ENCODE measurements at regions not wholly inside any gene's neighbourhood (a gene's known extent, or its start where the extent isn't known, plus 50 kb on each side); places are given as distances from the start of the nearest gene placed in this dataset.
"Not testable (repeated sequence)": the region's sequence is repeated elsewhere in the genome, so short reads cannot be mapped to it uniquely, and the experiment has no call there.

DNA sequence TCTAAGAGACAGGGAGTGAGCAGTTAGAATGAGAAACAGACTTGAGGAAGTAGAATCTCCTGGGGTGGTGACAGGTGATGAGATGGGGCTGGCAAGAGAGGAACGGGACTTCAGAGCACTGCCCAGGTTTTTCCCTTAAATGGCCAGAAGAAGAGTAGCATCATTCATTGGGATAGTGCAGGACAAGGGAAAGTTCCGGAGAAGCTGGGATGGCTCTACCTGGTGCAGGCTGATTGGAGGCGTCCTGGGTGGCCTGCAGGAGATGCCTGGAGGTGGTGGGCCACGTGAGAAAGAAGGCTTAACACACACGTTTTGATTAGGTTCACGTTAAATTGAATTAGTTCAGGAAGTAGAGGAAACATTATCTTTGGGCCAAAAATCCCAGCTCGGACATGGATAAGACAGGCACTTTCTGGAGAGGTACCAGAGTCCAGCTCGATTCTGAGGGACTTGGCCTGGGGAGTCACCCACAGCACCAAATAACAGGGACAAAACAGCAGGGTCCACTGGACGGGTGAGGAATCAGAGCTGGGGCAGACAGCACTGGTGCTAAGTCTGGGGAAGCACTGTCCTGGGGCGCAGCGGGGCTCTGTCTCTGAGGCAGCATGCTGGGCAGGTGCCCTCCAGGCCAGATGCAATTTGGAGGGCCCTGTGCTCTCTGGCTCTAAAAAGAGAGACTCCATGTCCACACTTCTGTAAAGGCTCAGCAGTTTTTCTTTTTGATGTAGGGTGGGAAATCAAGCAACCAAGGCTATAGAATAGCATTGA, 512.3 kb upstream of the RAB6C start:
- no peak for DNase-seq

DNA sequence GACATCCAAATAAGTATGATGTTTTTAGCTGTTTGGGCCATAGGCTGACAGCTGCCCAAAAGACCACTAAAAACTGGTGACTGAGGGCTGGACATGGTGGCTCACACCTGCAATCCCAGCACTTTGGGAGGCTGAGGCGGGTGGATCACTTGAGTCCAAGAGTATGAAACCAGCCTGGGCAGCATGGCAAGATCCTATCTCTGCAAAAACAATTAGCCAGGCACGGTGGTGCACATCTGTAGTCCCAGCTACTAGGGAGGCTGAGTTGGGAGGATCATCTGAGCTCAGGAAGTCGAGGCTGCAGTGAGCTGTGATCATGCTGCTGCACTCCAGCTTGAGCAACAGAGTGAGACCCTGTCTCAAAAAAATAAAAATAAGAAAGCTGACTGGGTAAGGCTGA, 511.5 kb upstream of the RAB6C start:
- no peak for DNase-seq

DNA sequence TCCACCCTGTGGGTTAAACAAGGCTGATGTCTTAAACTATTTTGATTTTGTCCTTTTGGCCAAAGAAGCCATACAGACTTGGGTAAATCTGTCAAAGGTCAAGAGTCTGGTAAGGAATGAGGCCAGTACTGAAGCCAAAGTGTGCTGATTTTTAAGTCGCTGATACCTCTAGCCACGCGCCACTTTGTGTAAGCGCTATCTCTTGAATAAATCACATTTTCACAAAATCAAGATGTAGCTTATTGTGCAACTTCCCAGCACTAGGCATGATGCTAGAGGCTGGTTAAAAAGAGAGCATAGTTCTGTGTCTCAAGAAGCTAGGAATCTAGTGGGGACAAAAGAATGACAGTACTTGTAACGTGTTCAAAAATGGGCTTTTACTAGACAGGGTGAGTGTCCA, 510.6 kb upstream of the RAB6C start:
- DNase-seq, result no peak

DNA sequence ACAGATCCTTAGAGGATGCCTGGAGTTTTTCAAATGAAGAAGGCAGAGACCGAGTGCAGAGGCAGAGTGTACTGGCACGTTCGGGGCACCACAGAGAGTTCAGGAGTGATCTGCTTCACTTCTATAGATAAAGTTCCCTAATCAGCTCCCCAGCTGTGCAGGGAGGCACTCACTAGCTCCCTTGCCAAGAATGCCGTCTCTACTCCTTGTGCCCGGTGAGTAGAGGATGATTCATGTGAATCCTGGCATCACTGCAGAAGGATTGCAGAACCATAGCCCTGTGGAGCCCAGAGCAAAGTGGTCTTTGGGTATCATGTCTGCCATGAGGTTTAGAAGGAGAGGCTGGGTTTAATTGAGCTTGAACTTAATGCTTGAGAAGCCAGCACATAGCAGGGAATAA, 510.1 kb upstream of the RAB6C start:
- DNase-seq, result no peak

DNA sequence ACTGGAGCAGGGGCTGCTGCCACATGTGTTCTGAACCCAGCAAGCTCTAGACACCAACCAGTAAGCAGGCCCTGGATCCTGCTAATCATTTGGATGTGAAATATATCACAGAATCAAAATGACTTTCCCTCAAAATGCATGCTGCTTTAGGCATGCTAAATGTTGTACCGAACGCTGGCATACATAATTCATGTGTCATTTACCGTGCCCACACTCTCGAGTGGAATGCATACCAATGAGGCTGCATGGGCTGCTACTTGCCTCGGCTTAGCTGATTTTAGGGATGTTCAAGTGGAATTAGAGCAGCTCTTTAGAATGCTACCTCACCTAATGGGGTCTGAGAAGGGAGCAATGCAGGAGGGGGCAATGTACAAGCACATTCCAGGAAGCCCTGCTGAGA, 509.6 kb upstream of the RAB6C start:
- DNase-seq, result no peak

DNA sequence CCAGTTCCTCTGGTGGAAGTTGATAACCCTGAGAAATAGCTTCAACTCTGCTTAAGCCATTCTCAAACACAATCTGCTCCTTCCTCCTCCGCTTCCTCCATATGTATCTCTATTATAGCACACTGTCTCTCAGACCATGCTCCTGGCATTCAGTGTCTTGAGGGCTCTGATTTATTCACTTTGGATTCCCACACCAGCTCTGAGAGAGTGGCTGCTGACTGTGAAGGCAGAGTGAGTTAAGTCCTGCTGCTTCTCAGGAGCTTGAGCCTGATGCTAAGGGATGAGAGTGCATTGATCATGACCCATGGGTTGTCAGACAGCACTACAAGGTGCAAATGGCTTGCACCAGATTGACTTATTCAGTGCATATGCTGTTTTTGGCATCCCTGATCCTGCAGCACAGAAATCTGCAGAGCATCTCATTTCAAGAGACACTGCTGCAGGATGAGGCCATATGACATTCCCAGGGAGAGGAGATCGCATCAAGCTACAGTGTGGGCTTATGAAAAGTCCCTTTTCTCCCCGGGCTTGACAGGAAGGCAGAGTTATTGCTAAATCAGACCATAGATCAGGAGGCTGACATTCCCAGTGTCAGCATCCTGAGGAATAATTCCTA, 500.5 kb upstream of the RAB6C start:
- DNase-seq, result no peak

DNA sequence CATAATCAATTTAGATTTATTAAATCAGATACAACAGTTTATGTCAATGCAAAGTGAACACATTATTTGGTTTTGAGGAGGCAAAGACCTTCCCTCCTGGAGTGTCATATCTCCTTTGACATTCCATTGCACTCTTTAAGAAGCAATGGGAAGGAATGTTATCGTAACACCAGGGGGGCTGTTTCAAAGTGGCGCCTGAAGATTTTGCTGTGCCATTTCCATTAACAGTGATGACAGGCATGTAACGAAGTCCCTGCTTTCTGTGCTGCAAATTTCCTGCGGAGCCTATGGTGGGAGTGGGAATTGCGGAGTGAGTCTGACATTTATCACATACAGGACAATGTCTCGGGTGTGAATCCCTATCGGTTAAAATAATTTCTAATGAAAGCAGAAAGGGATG, 499.6 kb upstream of the RAB6C start:
- no peak for DNase-seq

DNA sequence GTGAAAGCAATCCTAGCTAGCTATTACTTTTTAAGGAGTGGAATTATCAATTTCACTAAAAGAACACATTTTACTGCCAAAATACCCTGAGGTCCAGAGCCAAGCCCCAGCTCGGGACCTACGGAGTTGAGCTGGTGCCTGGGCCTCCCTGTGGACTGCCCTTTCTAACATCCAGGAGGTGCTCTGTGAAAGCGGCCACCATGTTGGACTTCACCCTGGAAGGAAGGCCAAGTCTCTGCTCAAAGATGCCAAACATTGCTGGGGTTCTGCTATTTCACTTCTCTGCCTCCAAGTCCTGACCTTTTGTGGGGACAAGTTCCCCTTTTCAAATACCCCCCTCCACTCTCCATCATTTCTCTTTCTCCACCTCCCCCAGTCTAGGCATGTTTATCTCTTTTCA, 498.7 kb upstream of the RAB6C start:
- DNase-seq, result no peak

DNA sequence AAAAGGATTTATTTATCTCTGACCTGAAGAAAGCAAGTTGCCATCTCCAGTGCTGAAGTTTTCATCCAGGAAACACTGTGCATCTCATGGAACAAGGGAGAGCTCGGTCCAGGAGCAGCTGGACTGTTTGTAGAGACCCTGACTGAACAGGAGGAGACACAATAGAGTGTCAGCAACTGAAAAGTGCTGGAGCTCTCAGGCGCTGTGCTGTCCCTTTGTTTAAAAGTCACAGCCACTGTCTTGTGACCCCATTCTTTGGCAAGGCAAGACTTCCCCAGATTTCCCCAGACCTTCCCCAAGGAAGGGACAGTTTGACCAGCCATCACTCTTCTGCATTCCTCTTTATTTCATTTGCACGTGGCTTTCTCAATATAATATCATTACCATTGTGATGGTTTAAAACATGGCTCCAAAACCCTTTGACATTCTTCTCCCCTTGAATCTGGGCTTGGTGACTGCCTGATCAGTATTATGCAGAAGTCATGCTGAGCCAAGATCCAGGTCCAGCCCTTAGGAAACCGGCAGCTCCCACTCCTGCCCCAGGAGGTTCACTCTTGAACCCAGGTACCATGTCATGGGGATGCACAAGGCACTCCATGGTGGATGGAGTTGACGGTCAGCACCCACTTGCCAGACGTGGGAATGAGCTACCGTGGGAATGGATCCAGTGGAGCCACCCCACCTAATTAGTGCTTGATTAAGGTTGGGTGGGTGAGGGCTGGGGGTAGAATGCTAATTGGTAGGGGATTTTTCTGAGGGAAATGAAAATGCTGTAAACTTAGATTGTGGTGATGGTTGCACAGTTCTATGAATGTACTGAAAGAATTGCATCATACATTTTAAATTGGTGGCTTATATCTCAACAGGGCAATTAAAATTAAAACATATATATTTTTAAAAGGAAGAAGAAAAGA, 497.9 kb upstream of the RAB6C start:
- DNase-seq, result no peak

DNA sequence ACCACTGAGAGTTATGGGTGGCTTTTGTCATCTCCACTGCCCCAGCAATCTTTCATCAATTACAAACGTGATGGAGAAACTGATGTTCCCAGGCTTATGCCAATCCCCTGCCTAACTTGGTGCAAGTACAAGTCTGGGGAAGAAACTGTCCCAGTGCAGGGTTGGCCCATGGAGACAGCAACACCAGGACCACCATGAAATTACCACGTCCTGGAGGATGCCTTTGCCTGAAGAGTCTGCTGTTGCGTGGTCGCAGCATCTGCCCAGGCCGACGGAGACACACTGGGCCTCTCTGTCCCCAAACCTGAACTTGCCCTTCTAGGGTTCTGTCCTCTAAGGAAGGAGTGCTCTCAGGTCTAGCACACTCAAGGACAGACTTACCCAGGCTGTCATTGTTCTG, 496.8 kb upstream of the RAB6C start:
- DNase-seq, result no peak

DNA sequence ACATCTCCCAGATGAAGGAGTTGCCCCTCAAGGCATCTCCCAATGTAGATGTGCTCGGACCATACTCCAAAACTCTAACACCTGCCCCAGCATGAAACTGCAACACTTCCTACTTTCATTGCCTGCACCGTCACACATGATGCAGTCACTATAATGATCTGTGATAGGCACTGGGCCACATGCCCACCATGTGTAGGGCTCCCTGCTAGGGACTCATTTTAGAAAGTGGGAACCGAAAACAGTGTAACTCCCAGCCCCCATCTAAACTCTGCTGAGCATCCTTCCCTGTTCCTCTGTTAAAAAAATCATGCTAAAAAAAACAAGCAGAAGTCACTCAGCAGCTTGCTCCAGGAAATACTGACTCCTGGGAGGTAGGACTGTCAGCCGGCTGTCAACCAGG, 496.1 kb upstream of the RAB6C start:
- DNase-seq, result peak; percentile 23

DNA sequence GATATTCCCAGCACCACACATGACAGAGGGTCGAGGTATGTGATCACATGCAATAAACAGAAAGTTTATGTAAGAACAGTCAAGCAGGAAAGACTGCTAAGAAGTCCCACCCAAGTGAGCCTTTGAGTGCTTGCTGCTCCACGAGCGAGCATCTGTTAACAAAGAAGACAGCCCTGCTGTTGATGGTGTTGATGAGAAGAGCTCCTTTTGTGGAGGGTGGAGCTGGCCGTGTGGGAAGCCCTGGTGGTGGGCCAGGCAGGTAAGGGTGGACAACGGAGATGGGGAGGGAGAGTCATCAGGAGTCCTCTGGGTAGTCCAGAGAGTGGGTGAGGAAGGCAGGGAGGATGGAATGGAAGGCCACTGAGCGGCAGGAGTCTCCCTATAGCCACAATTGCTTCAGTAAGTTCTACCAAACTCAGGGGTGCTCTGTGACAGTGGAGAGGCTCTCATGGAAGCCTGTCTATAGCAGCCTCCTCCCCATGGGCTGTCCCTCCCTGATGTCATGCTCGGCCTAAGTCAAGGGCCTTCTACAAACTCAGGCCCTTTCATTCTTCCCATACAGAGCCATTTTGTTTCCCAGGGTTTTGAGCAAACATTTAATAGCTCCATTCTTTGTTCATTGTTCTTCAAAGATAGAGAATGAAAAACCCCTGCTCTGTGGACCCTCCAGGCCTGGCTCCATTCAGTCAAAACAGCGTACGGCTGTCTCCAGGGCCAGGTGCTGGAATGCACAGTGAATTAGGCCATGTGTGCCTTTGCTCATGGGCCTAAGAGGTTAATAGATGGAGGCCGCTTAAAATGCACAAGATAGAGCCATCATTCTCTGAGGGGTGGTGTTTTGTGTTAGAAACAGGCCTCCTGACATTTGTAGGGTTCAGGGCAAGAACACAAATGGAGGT, 494.2 kb upstream of the RAB6C start:
- DNase-seq, result no peak

DNA sequence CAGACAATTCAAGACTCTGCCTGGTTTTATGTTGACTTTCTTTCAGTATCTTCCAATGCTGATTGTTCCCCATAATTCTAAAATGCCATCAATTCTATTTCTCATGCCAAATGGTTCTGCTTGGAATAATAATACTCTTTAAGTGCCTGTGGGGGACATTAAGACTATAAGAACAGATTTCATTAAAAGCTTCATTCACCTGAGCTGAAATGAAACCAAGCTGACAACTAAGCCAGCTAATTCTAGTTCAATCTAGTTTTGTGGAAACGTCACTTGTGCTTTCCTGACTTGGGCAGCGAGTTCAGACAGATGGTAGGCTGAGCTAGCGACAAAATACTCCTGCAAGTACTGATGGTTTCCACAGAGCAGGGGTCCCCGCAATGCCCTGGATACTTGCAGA, 491.1 kb upstream of the RAB6C start:
- DNase-seq, result no peak

DNA sequence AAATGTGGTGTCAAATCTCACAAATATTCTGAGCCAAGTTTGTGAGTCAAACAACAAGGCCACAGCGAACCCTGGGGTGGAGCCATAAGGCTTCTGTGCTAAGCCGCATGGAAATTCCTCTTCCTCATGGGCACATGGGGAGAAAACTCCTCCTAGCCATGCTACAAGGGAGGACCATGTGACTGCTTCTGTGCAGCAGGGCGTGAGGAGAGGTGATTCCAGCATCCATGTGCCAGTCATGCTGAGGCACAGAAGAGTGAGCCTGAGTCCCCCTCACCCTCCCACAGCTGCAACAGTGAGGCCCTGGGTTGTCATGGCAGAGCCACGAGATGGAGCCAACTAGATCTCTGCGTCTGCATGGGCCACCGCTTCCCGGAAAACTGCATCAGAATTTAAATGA, 488.8 kb upstream of the RAB6C start:
- DNase-seq, result no peak

DNA sequence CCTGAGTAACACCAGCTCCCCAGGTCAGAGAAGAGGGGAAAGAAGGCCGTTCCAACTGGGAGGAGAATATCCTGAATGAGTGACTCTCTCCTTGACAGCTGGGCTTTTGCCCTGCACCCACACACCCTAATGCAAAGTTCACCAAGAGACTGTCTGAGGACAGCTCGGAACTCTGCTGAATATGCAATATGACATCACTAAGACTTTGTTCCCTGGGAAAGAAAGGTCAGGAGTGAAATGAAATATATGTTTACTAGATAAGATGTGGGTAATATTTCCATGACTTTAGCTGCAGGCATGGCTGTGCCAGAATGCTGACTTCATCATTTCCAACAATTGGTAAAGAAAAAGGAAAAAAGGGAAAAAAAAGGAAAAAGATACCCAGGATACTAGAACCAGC, 488.2 kb upstream of the RAB6C start:
- DNase-seq, result no peak

DNA sequence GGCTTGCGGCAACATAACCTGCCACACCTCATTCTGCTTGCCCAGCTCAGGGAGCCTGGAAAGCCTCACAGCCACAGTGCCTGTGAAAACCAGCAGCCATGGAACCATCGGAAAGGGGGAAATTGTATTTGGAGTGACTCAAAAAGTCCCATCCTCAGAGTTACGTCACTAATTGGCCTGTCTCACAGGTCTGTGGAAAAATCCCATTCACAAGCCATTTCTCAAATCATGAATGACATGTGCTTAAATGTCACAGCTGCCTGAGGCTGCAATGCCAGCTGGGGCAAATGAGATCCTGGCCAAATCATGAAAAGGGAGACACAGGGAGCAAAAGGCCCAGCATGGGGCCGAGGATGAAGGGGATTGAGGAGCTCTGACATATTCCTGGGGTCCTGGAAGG, 486.9 kb upstream of the RAB6C start:
- DNase-seq, result no peak

DNA sequence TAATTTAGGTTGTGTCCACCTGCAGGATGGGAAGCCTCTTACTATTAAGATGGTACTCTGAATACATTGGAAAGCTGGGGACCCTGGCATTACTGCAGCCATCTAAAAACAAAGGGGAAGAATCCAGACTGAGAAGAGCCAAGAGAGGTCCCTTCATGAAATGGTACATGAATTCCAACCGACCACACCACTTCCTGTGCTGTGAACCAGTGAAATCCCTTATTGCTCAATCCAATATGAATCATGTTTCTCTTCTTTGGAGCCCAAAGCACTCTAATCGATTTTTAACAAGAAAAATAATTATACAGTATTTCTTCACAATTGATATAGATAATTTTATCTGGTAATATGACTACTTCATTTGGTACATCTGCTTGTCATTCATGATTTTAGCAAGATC, 479.7 kb upstream of the RAB6C start:
- DNase-seq, result no peak

DNA sequence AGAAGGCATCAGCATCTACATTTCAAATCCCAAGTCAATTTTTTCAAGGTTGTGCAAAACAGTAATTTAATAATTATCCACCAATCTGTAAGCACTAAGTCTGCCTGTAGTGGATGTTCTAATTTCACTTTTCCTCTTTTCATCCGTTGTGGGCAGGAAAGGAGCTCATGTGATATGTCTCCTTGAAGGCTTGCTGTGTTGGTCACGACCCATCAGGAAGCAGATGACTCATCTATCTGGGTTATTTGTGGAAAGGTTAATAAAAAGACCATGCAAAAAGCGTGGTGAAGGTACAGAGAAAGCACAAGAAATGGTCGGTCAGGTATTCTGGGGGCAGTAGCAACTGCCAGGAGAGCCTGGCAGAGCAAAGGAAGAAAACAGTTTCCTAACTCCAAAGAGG, 476.7 kb upstream of the RAB6C start:
- no peak for DNase-seq

DNA sequence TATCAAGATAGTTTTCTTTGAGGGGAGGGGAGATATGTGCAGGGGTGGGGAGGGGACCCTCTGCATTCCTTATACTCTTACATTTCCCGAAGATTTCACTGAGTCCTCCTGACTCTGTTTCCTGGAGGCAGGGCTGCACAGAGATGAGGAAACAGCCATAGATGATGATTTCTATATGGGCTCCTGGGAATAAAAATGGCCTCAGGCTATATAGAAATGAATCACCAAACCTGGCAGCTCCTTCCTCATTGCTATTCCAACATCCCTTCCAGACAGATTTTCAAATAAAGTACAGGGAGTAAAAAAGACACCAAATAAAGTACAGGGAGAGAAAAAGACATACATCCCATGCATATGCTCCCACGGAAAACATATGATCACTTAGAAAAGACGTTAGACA, 474.8 kb upstream of the RAB6C start:
- no peak for DNase-seq

DNA sequence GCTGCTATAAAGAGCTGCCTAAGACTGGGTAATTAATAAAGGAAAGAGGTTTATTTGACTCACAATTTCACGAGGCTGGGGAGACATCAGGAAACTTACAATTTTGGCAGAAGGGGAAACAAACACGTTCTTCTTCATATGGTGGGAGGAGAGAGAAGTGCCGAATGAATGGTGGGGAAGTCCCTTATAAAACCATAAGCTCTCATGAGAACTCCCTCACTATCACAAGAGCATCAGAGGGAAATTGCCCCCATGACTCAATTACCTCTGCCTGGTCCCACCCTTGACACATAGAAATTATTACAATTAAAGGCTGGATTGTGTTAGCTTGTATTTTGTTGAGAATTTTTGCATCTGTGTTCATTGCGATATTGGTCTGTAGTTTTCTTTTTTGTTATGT, 460.5 kb upstream of the RAB6C start:
- no peak for DNase-seq

DNA sequence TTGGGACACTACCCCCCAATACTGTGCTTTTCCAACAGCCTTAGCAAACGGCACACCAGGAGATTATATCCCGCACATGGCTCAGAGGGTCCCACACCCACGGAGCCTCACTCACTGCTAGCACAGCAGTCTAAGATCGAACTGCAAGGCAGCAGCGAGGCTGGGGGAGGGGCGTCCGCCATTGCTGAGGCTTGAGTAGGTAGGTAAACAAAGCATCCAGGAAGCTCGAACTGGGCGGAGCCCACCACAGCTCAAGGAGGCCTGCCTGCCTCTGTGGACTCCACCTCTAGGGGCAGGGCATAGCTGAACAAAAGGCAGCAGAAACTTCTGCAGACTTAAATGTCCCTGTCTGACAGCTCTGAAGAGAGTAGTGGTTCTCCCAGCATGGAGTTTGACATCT, 447.3 kb upstream of the RAB6C start:
- DNase-seq, result not testable (repeated sequence)

DNA sequence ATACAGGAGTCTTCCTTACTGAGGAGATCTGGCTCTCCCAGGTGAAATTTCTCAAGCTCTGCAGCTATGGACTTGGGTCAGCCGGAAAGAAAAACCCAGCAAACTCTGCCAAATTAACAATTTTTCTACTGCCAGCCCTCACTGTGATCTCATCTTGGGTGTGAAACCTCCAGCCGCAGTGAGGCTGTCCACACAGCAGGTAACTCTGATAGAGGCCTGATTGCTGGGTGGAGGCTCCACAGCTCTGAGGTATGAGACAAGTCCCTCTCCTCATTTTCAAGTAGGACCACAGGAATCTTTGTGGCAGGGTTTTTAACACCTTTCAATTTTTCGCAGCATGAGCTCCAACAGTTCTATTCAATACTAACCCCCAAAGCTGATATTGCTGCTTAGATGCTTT, 430.6 kb upstream of the RAB6C start:
- no peak for DNase-seq

DNA sequence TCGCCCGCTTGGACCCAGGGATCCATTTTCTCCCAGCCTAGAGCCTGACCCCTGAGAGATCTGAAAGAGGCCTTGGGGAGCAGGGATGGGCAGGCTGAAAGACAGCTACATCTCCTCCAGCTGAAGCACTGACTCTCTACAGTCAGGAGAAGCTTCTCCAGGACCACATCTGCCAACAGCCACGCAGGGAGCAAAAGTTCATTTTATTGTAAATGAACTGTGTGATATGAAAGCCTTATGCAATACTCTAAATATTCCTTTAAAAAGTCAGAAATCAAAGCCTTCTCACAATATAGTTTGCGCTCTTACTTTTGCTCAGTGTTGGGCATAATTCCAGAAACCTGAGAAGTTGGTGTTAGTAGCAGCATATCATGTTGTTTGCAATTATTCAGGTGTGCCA, 428.9 kb upstream of the RAB6C start:
- DNase-seq, result no peak
